Left ventricle myocardium superior (tissue), 1 donor: ENCODE measurements at regions not wholly inside any gene's neighbourhood (a gene's known extent, or its start where the extent isn't known, plus 50 kb on each side); places are given as distances from the start of the nearest gene placed in this dataset.
"Not testable (repeated sequence)": the region's sequence is repeated elsewhere in the genome, so short reads cannot be mapped to it uniquely, and the experiment has no call there.

ENCODE experiments used
- ATAC-seq: fragments of 200-7000 bp; cut with Tn5 transposase; one replicate; pipeline ENCODE4 v1.9.1; 2020; ENCODE audit warnings: mild to moderate bottlenecking, moderate library complexity
- DNase-seq: peaks from one replicate; pipeline ENCODE4 v3.0.0-alpha.2; 2020
- intact Hi-C: fragments of 100-400 bp; cut with micrococcal nuclease; formaldehyde crosslinking; loops from one replicate; pipeline ENCODE4 v1.11.0; 2022
- donor health status: DM: no; HTN: yes; CAD: no; lungs with severe emphysema.

- DNase-seq = no peak
- intact Hi-C loops = no loop called here
- no peak for ATAC-seq
Observed at GRCh38 chr21:18118566-18118965, 126.1 kb upstream of the CHODL start.

GRCh38 chr21:18117176-18117575 lies 127.5 kb upstream of the CHODL start:
- ATAC-seq = no peak
- DNase-seq = no peak
- intact Hi-C loops = no loop called here

GRCh38 chr21:18114810-18115209 lies 129.8 kb upstream of the CHODL start:
- ATAC-seq = no peak
- DNase-seq = no peak
- intact Hi-C loops = no loop called here

DNA sequence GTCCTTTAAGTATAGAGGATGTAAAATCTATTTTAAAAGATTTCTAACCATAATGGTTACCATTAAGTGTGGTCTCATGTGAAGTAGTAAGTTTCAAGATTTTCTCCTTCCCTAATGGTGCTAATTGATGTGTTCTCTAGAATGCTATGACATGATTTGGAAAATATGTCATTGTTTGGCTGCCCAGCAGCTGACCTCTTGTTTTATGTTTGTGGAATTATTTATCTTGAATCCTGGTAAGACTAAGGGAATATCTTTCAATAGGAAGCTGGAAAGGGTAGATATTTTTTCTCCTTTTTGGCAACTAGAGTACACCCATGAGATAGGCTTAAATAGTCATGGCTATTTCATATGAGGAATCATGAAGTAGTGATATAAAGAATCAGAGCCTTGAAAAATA lies 139.8 kb upstream of the CHODL start:
- intact Hi-C loops = no loop called here
- DNase-seq = no peak
- ATAC-seq = no peak

DNA sequence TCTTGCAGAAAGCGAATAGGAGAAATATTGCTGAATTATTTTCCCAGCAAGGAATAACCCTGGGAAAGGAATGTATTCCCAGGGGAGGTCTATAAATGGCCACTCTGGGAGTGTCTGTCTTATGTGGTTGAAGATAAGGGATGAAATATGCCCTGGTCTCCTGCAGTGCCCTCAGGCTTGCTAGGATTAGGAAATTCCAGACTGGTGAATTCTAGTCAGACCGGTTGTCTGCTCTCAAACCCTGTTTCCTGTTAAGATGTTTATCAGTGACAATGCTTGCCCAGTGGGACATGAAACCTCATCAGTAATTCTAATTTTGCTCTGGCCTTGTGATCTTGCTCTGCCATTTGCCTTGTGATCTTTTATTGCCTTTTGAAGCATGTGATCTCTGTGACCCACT lies 148.2 kb upstream of the CHODL start:
- ATAC-seq, intact Hi-C loops, DNase-seq: not testable (repeated sequence)

- intact Hi-C loops = no loop called here
- DNase-seq = no peak
- ATAC-seq = no peak
Observed at GRCh38 chr21:18089786-18090185, 154.8 kb upstream of the CHODL start.

DNA sequence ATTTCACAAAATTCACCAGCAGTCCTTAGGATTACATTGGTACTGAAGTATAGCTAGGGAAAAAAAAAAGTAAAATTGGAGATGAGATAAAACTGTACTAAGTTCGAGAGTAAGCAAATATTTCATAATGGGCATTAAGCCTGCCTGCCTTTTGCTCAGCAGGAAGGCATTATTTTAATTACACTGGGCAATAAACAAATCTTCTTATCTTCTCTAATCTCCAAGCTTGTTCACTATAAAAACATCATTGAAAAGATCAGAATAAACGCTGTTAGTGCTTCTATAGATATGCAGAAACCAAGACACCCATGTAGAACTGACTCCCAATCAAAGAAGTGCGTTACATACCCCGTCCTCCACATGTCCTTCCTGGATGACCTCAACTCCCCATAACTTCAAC lies 174.2 kb upstream of the CHODL start:
- ATAC-seq = no peak
- no peak for DNase-seq
- intact Hi-C loops = no loop called here

DNA sequence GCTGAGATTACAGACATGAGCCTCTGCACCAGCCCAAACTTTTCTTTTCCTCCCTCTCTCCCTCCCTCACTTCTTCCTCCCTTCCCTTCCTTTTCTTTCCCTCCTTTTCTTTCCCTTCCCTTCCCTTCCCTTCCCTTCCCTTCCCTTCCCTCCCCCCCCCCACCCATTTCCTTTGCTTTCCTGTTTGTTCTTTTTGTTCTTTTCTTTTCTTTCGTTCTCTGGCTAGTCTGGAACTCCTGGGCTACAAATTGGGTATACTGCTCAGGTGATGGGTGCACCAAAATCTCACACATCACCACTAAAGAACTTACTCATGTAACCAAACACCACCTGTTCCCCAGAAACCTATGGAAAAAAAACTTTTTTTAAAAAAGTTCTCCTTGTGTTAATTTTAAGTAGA lies 174.8 kb upstream of the CHODL start:
- no peak for DNase-seq
- no peak for ATAC-seq
- intact Hi-C loops = no loop called here

GRCh38 chr21:18060402-18060801 lies 184.2 kb upstream of the CHODL start:
- no peak for DNase-seq
- intact Hi-C loops = no loop called here
- ATAC-seq = no peak

DNA sequence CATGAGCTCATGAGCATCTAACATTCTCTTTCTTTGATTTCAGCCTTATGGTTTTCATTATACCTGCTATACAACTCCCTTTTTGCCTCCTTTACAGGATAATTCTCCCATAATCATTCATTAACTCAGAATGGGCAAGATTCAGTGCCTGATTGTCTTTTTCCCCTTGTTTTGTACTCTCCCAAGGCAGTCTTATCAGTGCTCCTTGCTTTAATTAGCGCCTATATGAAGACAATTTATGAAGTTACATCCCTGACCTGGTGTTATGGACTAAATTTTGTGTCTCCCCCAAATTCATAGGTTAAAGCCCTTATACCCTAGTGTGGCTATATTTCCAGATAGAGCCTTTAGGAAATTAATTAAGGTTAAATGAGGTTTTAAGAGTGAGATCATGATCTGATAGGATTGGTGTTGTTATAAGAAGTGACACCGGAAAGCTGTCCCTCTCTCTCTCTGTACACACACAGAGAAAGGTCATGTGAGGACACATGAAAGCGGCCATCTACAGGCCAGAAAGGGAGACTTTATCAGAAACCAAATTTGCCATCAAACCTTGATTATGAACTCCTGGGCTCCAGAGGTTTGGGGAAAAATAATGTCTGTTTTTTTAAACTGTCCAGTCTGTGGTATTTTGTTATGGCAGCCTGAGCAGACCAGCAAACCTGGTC lies 185.8 kb upstream of the CHODL start:
- intact Hi-C loops = no loop called here
- DNase-seq (no peak), ATAC-seq (no peak)

DNA sequence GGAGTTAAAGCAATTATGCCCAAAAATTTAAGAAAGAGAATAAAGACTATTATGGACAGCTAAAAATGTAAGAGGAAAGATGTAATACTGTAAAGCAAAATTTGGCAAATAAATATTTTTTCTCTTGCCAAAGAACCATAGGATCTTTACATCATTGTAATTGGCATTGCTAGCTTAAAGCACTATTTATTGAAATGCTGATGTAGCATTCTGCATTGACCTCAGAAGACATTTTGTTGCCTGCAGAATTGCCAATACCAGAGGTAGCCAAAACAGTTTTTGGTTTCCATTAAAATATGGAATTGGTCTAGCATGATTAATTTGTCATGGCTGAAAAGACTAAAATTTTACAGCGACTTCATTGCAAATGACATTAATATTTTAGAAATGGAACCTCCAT lies 191.5 kb upstream of the CHODL start:
- DNase-seq = no peak
- intact Hi-C loops = no loop called here
- no peak for ATAC-seq

- DNase-seq (no peak), ATAC-seq (no peak)
- intact Hi-C loops = no loop called here
Observed at GRCh38 chr21:18049461-18049860, 195.2 kb upstream of the CHODL start.

DNA sequence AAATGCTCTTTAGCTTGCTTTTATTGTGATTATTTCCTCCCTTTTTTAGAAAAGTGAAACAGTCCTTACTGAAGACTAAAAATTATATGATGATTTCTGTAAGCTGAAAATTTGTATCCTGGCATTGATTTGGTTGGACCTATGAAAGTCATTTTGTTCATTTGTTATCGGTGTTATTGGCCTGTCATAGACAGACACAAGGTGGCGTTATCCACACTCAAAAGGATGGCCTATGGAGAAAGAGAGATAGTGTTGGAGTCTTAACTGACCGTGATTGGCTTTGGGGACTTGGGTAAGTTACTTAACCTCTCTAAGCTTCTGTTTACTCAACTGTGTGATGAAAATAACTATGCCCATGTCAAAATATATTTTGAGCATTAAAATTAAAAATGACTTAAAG lies 203.6 kb upstream of the CHODL start:
- no peak for ATAC-seq
- intact Hi-C loops = no loop called here
- no peak for DNase-seq

- ATAC-seq (no peak), DNase-seq (no peak)
- intact Hi-C loops = no loop called here
Observed at GRCh38 chr21:18030248-18030647, 211.1 kb upstream of the C21orf91 start.

GRCh38 chr21:18026359-18026758 lies 207.2 kb upstream of the C21orf91 start:
- no peak for DNase-seq
- intact Hi-C loops = no loop called here
- no peak for ATAC-seq

- ATAC-seq (no peak), DNase-seq (no peak)
- intact Hi-C loops = no loop called here
Observed at GRCh38 chr21:18023711-18024110, 204.6 kb upstream of the C21orf91 start.

DNA sequence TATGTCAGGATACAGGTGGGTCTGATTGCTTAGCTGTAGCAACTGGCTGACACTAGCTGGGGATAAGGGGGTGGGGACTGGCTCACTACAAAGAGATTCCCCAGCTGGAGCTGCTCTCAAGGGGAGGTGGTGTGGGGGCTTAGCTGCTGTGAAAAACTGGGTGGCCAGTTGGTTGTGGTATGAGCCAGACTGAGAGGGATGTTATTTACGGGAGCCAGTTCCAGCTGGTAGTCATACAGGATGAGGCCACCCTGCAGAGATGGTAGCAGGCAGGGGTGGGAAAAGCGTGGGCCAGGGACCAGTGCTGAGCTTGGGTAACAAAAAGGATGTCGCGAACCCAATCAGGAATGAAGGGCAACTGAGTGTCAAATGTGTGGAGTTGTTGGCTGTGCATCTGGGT lies 204.0 kb upstream of the C21orf91 start:
- DNase-seq (no peak), ATAC-seq (no peak)
- intact Hi-C loops = no loop called here

GRCh38 chr21:18007121-18007520 lies 188.0 kb upstream of the C21orf91 start:
- no peak for ATAC-seq
- intact Hi-C loops = no loop called here
- DNase-seq = no peak

GRCh38 chr21:18006691-18007090 lies 187.5 kb upstream of the C21orf91 start:
- DNase-seq (no peak), ATAC-seq (no peak)
- intact Hi-C loops = no loop called here

GRCh38 chr21:18002393-18002792 lies 183.2 kb upstream of the C21orf91 start:
- no peak for ATAC-seq
- DNase-seq = no peak

DNA sequence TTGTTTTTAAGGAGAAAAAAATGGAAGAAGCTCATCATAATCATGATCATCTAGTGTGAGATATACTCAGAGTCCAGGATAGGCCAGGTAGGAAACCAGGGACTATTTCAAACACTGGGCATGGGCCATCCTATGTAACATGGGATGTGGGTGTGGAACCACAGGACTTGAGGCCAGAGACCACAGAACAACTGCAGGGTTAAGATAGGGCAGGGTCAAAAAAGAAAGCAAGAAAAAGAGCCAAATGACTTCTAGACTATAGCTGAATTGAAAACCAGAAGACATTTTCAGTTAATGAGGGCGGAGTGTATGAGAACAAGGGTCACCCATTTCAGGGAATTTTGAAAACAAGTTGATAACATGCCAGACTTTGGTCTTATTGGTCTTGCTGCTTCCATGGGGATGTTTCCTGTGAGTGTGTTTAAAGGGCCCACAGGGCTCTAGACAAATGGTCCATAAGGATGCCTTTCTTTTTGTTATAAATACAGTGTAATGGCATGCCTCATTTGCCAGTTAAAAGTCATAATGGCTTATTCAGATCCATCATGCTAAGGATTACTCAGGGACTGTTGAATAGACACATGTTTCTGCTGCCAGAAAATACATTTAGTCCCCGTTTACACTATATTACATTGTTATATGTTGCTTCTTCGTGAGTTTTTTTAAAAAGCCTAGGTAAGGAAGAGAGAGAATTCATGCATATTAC lies 182.0 kb upstream of the C21orf91 start:
- ATAC-seq (no peak), DNase-seq (no peak)
- intact Hi-C loops = no loop called here

More at GRCh38 chr21:18002393-18002792, 183.2 kb upstream of the C21orf91 start:
- intact Hi-C loops = no loop called here
